ENCODE measurements at regions not wholly inside any gene's neighbourhood (a gene's known extent, or its start where the extent isn't known, plus 50 kb on each side); places are given as distances from the start of the nearest gene placed in this dataset.

DNA sequence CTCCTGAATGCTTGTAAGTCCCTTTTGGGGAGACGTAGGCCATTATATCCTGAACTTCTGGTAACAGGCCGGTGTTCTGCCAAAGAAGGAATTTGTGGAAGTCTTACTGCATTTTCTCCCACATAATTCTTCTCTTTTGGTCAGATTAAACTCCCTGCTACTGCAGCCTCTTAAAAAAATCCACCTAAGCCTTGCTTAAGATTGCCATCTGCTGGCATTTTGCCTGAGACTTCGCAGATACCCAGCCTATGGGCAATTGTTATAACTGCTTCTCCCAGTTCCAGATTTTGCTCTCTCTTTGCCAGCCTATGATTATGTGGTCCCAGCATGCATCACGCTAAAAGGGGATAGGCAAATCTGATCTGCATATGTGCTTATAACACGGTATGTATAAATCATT lies 391.6 kb upstream of the CHD1 start:
- ChIA-PET CTCF (no interaction called here), POLR2A (no interaction called here)
- Mint-ChIP-seq H3K4me3 (ENCODE audit: unreplicated experiment) (no peak overlapping the region), H3K36me3 (ENCODE audit: insufficient read depth, unreplicated experiment) (no peaks in the 10 kb centered on the region), H3K4me1 (ENCODE audit: insufficient read depth, unreplicated experiment) (no peaks in the 10 kb centered on the region), H3K9me3 (ENCODE audit: unreplicated experiment) (no peaks in the 10 kb centered on the region), H3K27ac (ENCODE audit: low read depth, unreplicated experiment) (no peak overlapping the region), H3K27me3 (ENCODE audit: insufficient read depth, unreplicated experiment) (peaks cover 43% of the 10 kb centered on the region)
- DNase-seq (ENCODE audit: unreplicated experiment), result peak; percentile 23
- TF ChIP-seq, protein P1, sequence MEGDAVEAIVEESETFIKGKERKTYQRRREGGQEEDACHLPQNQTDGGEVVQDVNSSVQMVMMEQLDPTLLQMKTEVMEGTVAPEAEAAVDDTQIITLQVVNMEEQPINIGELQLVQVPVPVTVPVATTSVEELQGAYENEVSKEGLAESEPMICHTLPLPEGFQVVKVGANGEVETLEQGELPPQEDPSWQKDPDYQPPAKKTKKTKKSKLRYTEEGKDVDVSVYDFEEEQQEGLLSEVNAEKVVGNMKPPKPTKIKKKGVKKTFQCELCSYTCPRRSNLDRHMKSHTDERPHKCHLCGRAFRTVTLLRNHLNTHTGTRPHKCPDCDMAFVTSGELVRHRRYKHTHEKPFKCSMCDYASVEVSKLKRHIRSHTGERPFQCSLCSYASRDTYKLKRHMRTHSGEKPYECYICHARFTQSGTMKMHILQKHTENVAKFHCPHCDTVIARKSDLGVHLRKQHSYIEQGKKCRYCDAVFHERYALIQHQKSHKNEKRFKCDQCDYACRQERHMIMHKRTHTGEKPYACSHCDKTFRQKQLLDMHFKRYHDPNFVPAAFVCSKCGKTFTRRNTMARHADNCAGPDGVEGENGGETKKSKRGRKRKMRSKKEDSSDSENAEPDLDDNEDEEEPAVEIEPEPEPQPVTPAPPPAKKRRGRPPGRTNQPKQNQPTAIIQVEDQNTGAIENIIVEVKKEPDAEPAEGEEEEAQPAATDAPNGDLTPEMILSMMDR (IDR thresholded peaks at IDR 0.05; ENCODE audit: unreplicated experiment), result no peak
- intact Hi-C loops (cut with micrococcal nuclease), result no loop called here
- no TSS peak for BruUV-seq (replicated peaks)

DNA sequence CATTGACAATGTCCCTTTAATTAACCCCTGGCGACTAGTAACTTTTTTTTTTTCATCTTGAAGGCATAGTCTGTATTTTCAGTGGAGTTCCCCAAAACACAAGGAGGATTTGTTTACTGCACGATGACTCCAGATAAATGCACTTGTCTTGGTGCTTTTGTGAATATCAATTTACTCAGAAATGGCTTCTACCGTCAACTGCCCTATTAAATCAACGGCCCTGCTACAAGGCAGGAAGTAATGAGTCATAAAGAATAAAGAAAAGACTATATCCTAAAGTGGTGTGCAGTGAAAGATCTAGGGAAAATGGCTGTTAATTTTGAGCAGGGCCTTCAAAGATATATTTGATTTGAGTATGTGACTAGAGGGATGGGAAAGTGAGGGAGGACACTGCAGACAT lies 388.3 kb upstream of the CHD1 start:
- Mint-ChIP-seq H3K27me3 (ENCODE audit: insufficient read depth, unreplicated experiment) (peaks cover 11% of the 10 kb centered on the region), H3K4me1 (ENCODE audit: insufficient read depth, unreplicated experiment) (no peaks in the 10 kb centered on the region), H3K9me3 (ENCODE audit: unreplicated experiment) (no peaks in the 10 kb centered on the region), H3K27ac (ENCODE audit: low read depth, unreplicated experiment) (no peak overlapping the region), H3K4me3 (ENCODE audit: unreplicated experiment) (no peak overlapping the region), H3K36me3 (ENCODE audit: insufficient read depth, unreplicated experiment) (no peaks in the 10 kb centered on the region)
- intact Hi-C loops (cut with micrococcal nuclease), result no loop called here
- peak; percentile 3 for DNase-seq (ENCODE audit: unreplicated experiment)
- CTCF ChIA-PET, result interaction anchor here (0.5 kb wide), 1 partner anchor 297 kb away, joined by 3 read pairs; no protein-coding TSS in a partner anchor
- POLR2A ChIA-PET, result no interaction called here
- TF ChIP-seq, protein P1 (IDR thresholded peaks at IDR 0.05; ENCODE audit: unreplicated experiment), result no peak
- no TSS peak for BruUV-seq (replicated peaks)

DNA sequence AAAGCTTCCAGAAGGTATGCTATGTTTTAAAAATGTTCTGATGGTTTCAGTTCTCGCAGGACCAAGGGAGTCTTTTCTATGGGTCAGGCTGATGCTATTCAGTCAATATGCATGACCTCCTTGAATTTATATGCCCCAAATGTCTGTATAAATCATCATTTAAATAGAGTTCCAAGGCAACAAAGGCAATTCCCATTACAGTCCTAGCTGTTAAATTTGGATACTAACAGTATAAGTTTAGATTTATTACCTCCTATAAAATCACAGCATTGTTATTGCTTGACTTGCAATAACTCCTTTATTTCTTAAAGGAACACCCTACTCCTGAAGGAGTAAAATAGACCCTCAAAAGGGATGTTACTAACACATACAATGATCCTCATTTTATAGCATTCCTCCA lies 387.7 kb upstream of the CHD1 start:
- H3K27me3 Mint-ChIP-seq (ENCODE audit: insufficient read depth, unreplicated experiment), result peaks cover 11% of the 10 kb centered on the region
- no TSS peak for BruUV-seq (replicated peaks)

DNA sequence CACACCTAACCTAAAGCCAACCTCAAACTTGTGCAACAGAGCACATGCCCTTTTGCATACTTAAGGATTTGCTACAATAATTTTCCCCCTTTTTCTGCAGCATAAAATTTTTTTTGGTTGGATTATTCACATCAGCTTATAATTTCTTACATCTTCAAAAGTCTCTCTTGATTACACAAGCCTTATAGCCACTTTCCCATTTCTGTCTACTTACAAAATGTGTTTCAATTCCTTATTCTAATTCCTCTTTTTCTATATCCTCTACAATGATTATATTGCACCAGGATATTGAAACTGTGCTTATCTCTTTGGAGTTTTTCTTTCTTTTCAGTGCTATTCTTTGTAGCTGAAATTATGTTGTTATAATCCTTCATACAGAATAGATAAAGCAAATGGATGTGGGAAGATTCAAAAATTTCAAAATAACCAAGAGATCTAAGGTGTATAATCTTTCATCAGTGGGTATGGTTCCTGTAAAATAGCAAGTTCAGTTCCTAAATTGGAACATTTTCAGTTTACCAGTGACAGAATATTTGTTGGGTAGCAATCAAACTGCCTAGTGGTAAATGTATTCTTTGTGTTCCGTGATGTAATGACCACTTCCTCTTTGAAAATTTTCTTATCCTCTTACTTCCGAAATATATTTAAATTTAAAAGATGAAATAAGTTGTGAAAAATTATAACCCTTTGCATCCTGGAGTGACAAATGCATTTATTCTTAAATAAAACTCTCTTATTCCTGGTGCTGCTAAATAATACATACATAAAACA lies 386.8 kb upstream of the CHD1 start:
- TF ChIP-seq, protein P1 (IDR thresholded peaks at IDR 0.05; ENCODE audit: unreplicated experiment), result no peak
- ChIA-PET POLR2A (no interaction called here), CTCF (no interaction called here)
- Mint-ChIP-seq H3K9me3 (ENCODE audit: unreplicated experiment) (no peaks in the 10 kb centered on the region), H3K36me3 (ENCODE audit: insufficient read depth, unreplicated experiment) (no peaks in the 10 kb centered on the region), H3K4me3 (ENCODE audit: unreplicated experiment) (no peak overlapping the region), H3K27me3 (ENCODE audit: insufficient read depth, unreplicated experiment) (peaks cover 17% of the 10 kb centered on the region), H3K27ac (ENCODE audit: low read depth, unreplicated experiment) (no peak overlapping the region), H3K4me1 (ENCODE audit: insufficient read depth, unreplicated experiment) (no peaks in the 10 kb centered on the region)
- BruUV-seq (replicated peaks), result no TSS peak
- DNase-seq (ENCODE audit: unreplicated experiment), result no peak
- intact Hi-C loops (cut with micrococcal nuclease), result no loop called here

More for the DNA sequence above, 387.7 kb upstream of the CHD1 start:
- intact Hi-C loops (cut with micrococcal nuclease), result no loop called here
- no peak overlapping the region for H3K27ac Mint-ChIP-seq (ENCODE audit: low read depth, unreplicated experiment)
- TF ChIP-seq, protein P1 (IDR thresholded peaks at IDR 0.05; ENCODE audit: unreplicated experiment), result no peak
- no peak overlapping the region for H3K4me3 Mint-ChIP-seq (ENCODE audit: unreplicated experiment)
- no peaks in the 10 kb centered on the region for H3K9me3 Mint-ChIP-seq (ENCODE audit: unreplicated experiment)
- ChIA-PET POLR2A (no interaction called here), CTCF (no interaction called here)
- DNase-seq (ENCODE audit: unreplicated experiment), result no peak
- no peaks in the 10 kb centered on the region for H3K36me3 Mint-ChIP-seq (ENCODE audit: insufficient read depth, unreplicated experiment)
- no peaks in the 10 kb centered on the region for H3K4me1 Mint-ChIP-seq (ENCODE audit: insufficient read depth, unreplicated experiment)
